Activated naive CD4-positive, alpha-beta T cell treated with anti-CD3 and anti-CD28 coated beads, Interleukin-2, amount 10 ng/mL, durations not matched to agents 7 days and 5 days (primary cell): ENCODE measurements at regions not wholly inside any gene's neighbourhood (a gene's known extent, or its start where the extent isn't known, plus 50 kb on each side); places are given as distances from the start of the nearest gene placed in this dataset.

ENCODE experiments used
- CTCF ChIA-PET: fragments of 350-600 bp; sonication (Branson Sonifier 250); formaldehyde crosslinking; loops from one replicate; lab custom pipeline; 2021; ENCODE audit warnings: antibody characterized with exemption; lab: Charles Lee
- DNase-seq: peaks from one replicate; pipeline ENCODE4 v3.0.0-alpha.2; 2020
- H3K27ac Mint-ChIP-seq: one replicate; pipeline ENCODE4 v1.8.0; 2021; ENCODE audit warnings: mild to moderate bottlenecking, moderate library complexity, mixed read lengths
- H3K27me3 Mint-ChIP-seq: one replicate; pipeline ENCODE4 v1.8.0; 2021; ENCODE audit warnings: mild to moderate bottlenecking, mixed read lengths
- H3K36me3 Mint-ChIP-seq: one replicate; pipeline ENCODE4 v1.8.0; 2021; ENCODE audit warnings: mixed read lengths
- H3K4me1 Mint-ChIP-seq: one replicate; pipeline ENCODE4 v1.8.0; 2021; ENCODE audit warnings: mixed read lengths
- H3K4me3 Mint-ChIP-seq: one replicate; pipeline ENCODE4 v1.8.0; 2021; ENCODE audit warnings: mild to moderate bottlenecking, moderate library complexity, mixed read lengths
- H3K9me3 Mint-ChIP-seq: one replicate; pipeline ENCODE4 v1.8.0; 2021; ENCODE audit warnings: mixed read lengths

DNA sequence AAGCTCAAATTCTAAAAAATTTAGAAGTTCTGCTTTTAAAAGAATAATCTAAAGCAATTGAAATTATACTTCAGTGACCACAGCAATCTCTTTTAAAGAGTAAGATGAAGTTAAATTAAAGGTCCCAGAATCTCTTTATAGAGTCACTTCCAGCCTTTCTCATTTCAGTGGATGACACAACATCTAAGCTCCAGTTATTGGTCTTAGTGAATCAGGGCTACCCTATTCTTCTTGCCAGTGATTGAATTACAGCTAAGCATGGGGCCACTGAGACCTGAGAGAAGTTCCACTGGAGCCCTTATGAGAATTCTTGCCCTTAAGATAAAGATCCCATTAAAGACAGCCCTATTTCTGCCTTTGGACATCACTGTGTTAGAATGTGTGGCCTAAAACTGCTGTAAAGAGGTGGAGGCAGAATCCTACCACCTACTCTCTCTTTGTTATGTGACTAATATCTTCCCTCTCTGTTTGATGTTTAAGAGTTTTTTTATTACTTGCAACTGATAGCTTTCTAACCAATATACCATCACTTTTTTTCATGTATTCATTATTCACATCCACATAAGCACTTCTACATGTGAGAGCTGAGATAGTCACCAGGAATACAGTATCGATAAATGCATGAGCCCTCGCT, 128.6 kb downstream of the UNC5CL start:
- no peaks in the 10 kb centered on the region for H3K9me3 Mint-ChIP-seq
- H3K36me3 Mint-ChIP-seq: no peaks in the 10 kb centered on the region
- CTCF ChIA-PET: no interaction called here
- H3K27me3 Mint-ChIP-seq: peaks cover 18% of the 10 kb centered on the region
- no peak for DNase-seq
- H3K4me3 Mint-ChIP-seq: no peak overlapping the region
- no peak overlapping the region for H3K27ac Mint-ChIP-seq
- no peaks in the 10 kb centered on the region for H3K4me1 Mint-ChIP-seq

- Mint-ChIP-seq H3K27me3 (peaks cover 18% of the 10 kb centered on the region), H3K36me3 (no peaks in the 10 kb centered on the region), H3K4me3 (no peak overlapping the region), H3K27ac (no peak overlapping the region), H3K4me1 (no peaks in the 10 kb centered on the region), H3K9me3 (no peaks in the 10 kb centered on the region)
- CTCF ChIA-PET: no interaction called here
- DNase-seq: no peak
Measured at GRCh38 chr6:40909811-40910210, 129.2 kb downstream of the UNC5CL start.

- CTCF ChIA-PET: no interaction called here
- Mint-ChIP-seq H3K27me3 (peaks cover 17% of the 10 kb centered on the region), H3K27ac (no peak overlapping the region), H3K9me3 (no peaks in the 10 kb centered on the region), H3K4me1 (no peaks in the 10 kb centered on the region), H3K36me3 (no peaks in the 10 kb centered on the region), H3K4me3 (no peak overlapping the region)
- no peak for DNase-seq
Measured at GRCh38 chr6:40907198-40907701, 131.8 kb downstream of the UNC5CL start.

DNA sequence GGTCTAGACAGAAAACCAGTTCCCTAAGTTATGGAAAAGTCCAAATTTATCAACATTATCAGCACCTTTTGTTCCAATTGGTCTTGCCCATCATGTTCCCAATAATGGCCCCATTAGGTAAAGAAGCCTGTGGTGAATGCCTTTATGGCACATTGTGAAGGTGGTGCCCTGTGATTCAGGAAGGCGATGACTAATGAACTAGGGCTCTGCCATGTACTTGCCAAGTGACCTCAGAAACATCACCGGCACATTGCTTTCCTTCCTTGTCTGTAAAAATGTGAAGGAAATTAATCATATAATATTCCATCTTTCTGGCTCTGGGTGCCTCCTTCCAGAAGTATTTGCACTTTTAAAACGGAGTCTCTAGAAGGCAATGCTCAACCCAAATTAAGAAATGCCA, 132.3 kb downstream of the UNC5CL start:
- Mint-ChIP-seq H3K9me3 (no peaks in the 10 kb centered on the region), H3K4me3 (no peak overlapping the region), H3K27ac (no peak overlapping the region), H3K36me3 (no peaks in the 10 kb centered on the region), H3K4me1 (no peaks in the 10 kb centered on the region), H3K27me3 (peaks cover 15% of the 10 kb centered on the region)
- no peak for DNase-seq
- CTCF ChIA-PET: no interaction called here

- H3K4me1 Mint-ChIP-seq: no peaks in the 10 kb centered on the region
- H3K4me3 Mint-ChIP-seq: no peak overlapping the region
- no peaks in the 10 kb centered on the region for H3K36me3 Mint-ChIP-seq
- no peak for DNase-seq
- H3K27ac Mint-ChIP-seq: no peak overlapping the region
- peaks cover 20% of the 10 kb centered on the region for H3K27me3 Mint-ChIP-seq
- no peaks in the 10 kb centered on the region for H3K9me3 Mint-ChIP-seq
- CTCF ChIA-PET: no interaction called here
Measured at GRCh38 chr6:40904583-40905194, 134.3 kb downstream of the UNC5CL start.

GRCh38 chr6:40903456-40903855, 135.6 kb downstream of the UNC5CL start:
- Mint-ChIP-seq H3K4me1 (no peaks in the 10 kb centered on the region), H3K9me3 (no peaks in the 10 kb centered on the region), H3K36me3 (no peaks in the 10 kb centered on the region), H3K4me3 (no peak overlapping the region), H3K27ac (no peak overlapping the region), H3K27me3 (peaks cover 20% of the 10 kb centered on the region)
- CTCF ChIA-PET: interaction anchor here (0.9 kb wide), 1 partner anchor 9 kb away, joined by 3 read pairs; no protein-coding TSS in a partner anchor
- no peak for DNase-seq

DNA sequence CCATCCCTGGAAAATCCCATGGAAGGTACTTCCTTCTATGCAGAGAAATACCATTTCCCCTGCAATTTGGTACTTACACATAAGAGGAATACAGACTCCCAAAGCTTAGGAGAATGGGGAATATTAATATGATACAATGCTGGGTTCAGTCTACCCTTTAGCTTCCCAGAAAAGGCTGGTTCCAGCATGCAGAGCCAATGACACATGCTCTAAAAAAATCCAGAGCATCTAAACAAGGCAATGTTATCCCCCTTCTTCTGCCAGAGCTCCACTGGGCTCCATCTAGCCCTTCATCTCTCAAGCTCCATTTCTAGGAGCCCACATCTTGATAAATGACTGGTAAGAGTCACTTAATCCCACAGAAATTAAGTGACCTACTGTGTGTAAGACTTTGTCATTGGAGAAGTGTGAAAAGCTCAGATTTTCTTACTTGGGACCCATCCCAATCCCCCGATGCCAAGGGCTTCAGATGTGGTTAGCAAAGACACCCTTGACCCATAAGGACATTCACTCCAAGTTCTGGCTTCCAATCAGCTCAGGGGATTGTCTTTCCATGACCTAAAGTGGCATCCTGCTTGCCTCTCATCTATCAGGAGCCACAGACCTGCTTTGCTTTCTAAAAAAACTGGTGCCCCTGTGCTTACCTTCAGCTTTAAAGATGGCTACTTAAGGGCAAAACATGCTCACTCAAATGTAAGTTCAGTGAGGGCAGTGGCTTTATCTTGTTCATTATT, 137.5 kb downstream of the UNC5CL start:
- no peak overlapping the region for H3K27ac Mint-ChIP-seq
- CTCF ChIA-PET: no interaction called here
- DNase-seq: no peak
- H3K4me1 Mint-ChIP-seq: no peaks in the 10 kb centered on the region
- no peaks in the 10 kb centered on the region for H3K36me3 Mint-ChIP-seq
- H3K27me3 Mint-ChIP-seq: peaks cover 9% of the 10 kb centered on the region
- H3K4me3 Mint-ChIP-seq: no peak overlapping the region
- H3K9me3 Mint-ChIP-seq: no peaks in the 10 kb centered on the region

DNA sequence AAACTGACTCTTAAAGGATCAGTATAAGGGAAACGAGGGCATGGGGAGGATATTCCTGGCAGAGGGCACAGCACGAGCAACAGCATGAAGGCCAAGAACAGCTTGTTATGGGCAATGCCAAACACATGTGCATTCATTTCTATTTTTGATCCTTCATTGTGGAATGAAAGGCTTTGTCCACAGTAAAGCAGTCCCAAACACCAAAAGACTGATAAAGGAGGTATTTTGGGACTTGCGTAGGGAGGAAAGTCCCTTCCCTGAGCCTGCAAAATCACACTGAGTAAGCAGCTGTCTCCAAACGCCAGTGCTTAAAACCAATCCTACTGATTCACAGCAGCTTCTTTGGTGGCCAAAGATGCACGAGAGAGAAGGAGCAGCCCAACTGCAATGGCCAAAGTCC, 138.2 kb downstream of the UNC5CL start:
- DNase-seq: no peak
- Mint-ChIP-seq H3K36me3 (no peaks in the 10 kb centered on the region), H3K27ac (no peak overlapping the region), H3K4me3 (no peak overlapping the region), H3K27me3 (peaks cover 12% of the 10 kb centered on the region), H3K4me1 (no peaks in the 10 kb centered on the region), H3K9me3 (no peaks in the 10 kb centered on the region)
- CTCF ChIA-PET: no interaction called here

- Mint-ChIP-seq H3K36me3 (no peaks in the 10 kb centered on the region), H3K9me3 (no peaks in the 10 kb centered on the region), H3K27me3 (peaks cover 17% of the 10 kb centered on the region), H3K4me1 (no peaks in the 10 kb centered on the region), H3K27ac (no peak overlapping the region), H3K4me3 (no peak overlapping the region)
- CTCF ChIA-PET: no interaction called here
- DNase-seq: no peak
Measured at GRCh38 chr6:40899684-40900155, 139.3 kb downstream of the UNC5CL start.

- Mint-ChIP-seq H3K9me3 (no peaks in the 10 kb centered on the region), H3K27ac (no peak overlapping the region), H3K36me3 (no peaks in the 10 kb centered on the region), H3K4me1 (no peaks in the 10 kb centered on the region), H3K4me3 (no peak overlapping the region), H3K27me3 (peaks cover 17% of the 10 kb centered on the region)
- DNase-seq: no peak
- CTCF ChIA-PET: no interaction called here
Measured at GRCh38 chr6:40898073-40898472, 140.9 kb downstream of the UNC5CL start.

- CTCF ChIA-PET: no interaction called here
- Mint-ChIP-seq H3K4me3 (no peak overlapping the region), H3K27ac (no peak overlapping the region), H3K27me3 (peaks cover 17% of the 10 kb centered on the region), H3K4me1 (no peaks in the 10 kb centered on the region), H3K9me3 (no peaks in the 10 kb centered on the region), H3K36me3 (no peaks in the 10 kb centered on the region)
- DNase-seq: no peak
Measured at GRCh38 chr6:40897390-40898003, 141.5 kb downstream of the UNC5CL start.

DNA sequence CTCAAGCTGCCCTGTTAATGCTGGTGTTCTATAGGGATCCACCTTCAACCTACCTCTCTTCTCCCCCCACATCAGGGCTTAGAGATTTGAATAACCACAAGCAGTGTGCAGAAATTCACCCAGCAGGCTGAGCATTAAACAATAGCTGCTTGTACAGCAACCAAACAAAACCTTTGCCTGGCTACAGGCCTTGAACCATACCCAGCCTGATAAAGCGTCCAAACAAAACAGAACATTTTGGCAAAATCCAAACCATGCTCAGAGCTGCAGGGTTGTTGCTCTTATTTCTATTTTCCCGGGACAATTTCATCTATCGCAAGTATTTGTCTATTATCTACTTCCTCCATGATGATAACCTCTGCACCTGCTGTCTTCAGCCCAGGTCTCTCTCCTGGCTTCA, 142.3 kb downstream of the UNC5CL start:
- Mint-ChIP-seq H3K27me3 (peaks cover 18% of the 10 kb centered on the region), H3K9me3 (no peaks in the 10 kb centered on the region), H3K27ac (no peak overlapping the region), H3K36me3 (no peaks in the 10 kb centered on the region), H3K4me1 (no peaks in the 10 kb centered on the region), H3K4me3 (no peak overlapping the region)
- CTCF ChIA-PET: interaction anchor here (1.2 kb wide), 1 partner anchor 15 kb away, joined by 5 read pairs; no protein-coding TSS in a partner anchor
- DNase-seq: no peak

GRCh38 chr6:40894962-40895799, 143.8 kb downstream of the UNC5CL start:
- H3K27ac Mint-ChIP-seq: no peak overlapping the region
- H3K4me1 Mint-ChIP-seq: no peaks in the 10 kb centered on the region
- no peaks in the 10 kb centered on the region for H3K9me3 Mint-ChIP-seq
- H3K4me3 Mint-ChIP-seq: no peak overlapping the region
- H3K36me3 Mint-ChIP-seq: no peaks in the 10 kb centered on the region
- peaks cover 18% of the 10 kb centered on the region for H3K27me3 Mint-ChIP-seq
- CTCF ChIA-PET: no interaction called here
- DNase-seq: no peak
